Breast epithelium (tissue), 4 donors: ENCODE measurements at regions not wholly inside any gene's neighbourhood (a gene's known extent, or its start where the extent isn't known, plus 50 kb on each side); places are given as distances from the start of the nearest gene placed in this dataset.

Source experiments
- DNase-seq, 2 donors: peaks; one replicate each; pipeline ENCODE4 v3.0.0-alpha.2; 2019; ENCODE audit warnings: low spot score in 2 of 2
- H3K27ac ChIP-seq, 2 donors: fragments of 200-600 bp; sonication (generic) in 1 of 2; one replicate each; pipeline ENCODE4 v1.5.1; 2016 to 2019; ENCODE audit warnings: mild to moderate bottlenecking in 1 of 2
- H3K27me3 ChIP-seq, 2 donors: fragments of 200-600 bp; sonication (generic) in 1 of 2; one replicate each; pipeline versions ENCODE4 v1.5.1 to v1.6.0; 2017 to 2019; ENCODE audit warnings: control low read depth in 1 of 2, mild to moderate bottlenecking in 1 of 2
- H3K36me3 ChIP-seq: fragments of 200-600 bp; one replicate; pipeline ENCODE4 v1.5.1; 2019
- H3K4me1 ChIP-seq, 2 donors: fragments of 200-600 bp; sonication (generic); one replicate each; pipeline ENCODE4 v1.5.1; 2016 to 2019; ENCODE audit warnings: control low read depth in 1 of 2
- H3K4me3 ChIP-seq, 3 donors: fragments of 200-600 bp; sonication (generic); 1 replicate in 2 of 3; 2 replicates in 1 of 3; pipeline ENCODE4 v1.5.1; 2016 to 2019; ENCODE audit warnings: mild to moderate bottlenecking in 3 of 3, moderate library complexity in 2 of 3
- H3K9me3 ChIP-seq, 2 donors: fragments of 200-600 bp; sonication (generic) in 1 of 2; one replicate each; pipeline ENCODE4 v1.5.1; 2016 to 2019; ENCODE audit warnings: control low read depth in 1 of 2
- POLR2A ChIP-seq: fragments of 450-650 bp; IDR thresholded peaks from one replicate; pipeline ENCODE4 v1.6.1; 2016; ENCODE audit warnings: antibody characterized with exemption, mild to moderate bottlenecking, moderate library complexity
- POLR2AphosphoS5 ChIP-seq, 3 donors: sonication (generic); formaldehyde crosslinking; IDR thresholded peaks; one replicate each; pipeline ENCODE4 v1.6.1; 2017; ENCODE audit warnings: antibody characterized with exemption in 3 of 3
- intact Hi-C: fragments of 100-400 bp; cut with DNase I; formaldehyde crosslinking; loops from one replicate; pipeline ENCODE4 v1.15.1; 2023; ENCODE audit warnings: low total_unique reads
- TF ChIP-seq, protein P1 (sequence below), 3 donors: fragments of 450-650 bp; IDR thresholded peaks; one replicate each; pipeline ENCODE4 v1.5.1; 2016 to 2017; ENCODE audit warnings: antibody characterized with exemption in 3 of 3, mild to moderate bottlenecking in 3 of 3, moderate library complexity in 3 of 3

GRCh38 chr5:133898440-133898839 lies 70.0 kb downstream of the C5orf15 start:
- Histone ChIP-seq H3K27me3 (no peaks in the 10 kb centered on the region), H3K4me1 (no peaks in the 10 kb centered on the region), H3K9me3 (no peaks in the 10 kb centered on the region), H3K27ac (no peak overlapping the region), H3K4me3 (no peak overlapping the region), H3K36me3 (no peaks in the 10 kb centered on the region)
- DNase-seq = no peak
- intact Hi-C loops = loop anchor here (5.0 kb wide), 1 partner anchor 1171 kb away; no protein-coding TSS in a partner anchor
- TF ChIP-seq, protein P1, sequence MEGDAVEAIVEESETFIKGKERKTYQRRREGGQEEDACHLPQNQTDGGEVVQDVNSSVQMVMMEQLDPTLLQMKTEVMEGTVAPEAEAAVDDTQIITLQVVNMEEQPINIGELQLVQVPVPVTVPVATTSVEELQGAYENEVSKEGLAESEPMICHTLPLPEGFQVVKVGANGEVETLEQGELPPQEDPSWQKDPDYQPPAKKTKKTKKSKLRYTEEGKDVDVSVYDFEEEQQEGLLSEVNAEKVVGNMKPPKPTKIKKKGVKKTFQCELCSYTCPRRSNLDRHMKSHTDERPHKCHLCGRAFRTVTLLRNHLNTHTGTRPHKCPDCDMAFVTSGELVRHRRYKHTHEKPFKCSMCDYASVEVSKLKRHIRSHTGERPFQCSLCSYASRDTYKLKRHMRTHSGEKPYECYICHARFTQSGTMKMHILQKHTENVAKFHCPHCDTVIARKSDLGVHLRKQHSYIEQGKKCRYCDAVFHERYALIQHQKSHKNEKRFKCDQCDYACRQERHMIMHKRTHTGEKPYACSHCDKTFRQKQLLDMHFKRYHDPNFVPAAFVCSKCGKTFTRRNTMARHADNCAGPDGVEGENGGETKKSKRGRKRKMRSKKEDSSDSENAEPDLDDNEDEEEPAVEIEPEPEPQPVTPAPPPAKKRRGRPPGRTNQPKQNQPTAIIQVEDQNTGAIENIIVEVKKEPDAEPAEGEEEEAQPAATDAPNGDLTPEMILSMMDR (IDR thresholded peaks at IDR 0.05) = no peak
- TF ChIP-seq POLR2A = no peak
- TF ChIP-seq POLR2AphosphoS5 (IDR thresholded peaks at IDR 0.05) = no peak

DNA sequence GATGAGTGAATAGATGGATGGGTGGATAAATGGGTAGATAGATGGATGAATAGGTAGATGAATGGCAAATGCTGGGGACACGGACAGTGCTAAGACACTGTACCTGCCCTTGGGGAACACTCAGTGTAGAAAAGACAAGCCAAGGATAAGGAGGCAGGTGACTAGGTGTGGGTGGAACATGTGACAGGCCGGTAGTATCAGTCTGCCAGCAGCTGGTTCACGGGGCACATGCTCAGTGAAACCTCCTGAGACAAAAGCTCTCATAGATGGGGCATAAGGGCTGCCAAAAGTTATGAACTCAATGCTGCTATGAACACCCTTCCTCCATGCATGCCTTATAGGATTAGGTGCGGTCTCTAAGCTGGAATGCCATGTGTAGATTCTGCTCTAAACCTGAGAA lies 71.0 kb downstream of the C5orf15 start:
- Histone ChIP-seq H3K27me3 (no peaks in the 10 kb centered on the region), H3K36me3 (no peaks in the 10 kb centered on the region), H3K9me3 (no peaks in the 10 kb centered on the region), H3K4me3 (no peak overlapping the region), H3K27ac (no peak overlapping the region), H3K4me1 (no peaks in the 10 kb centered on the region)
- no peak for DNase-seq
- TF ChIP-seq POLR2A = no peak
- TF ChIP-seq, protein P1 (IDR thresholded peaks at IDR 0.05) = no peak
- TF ChIP-seq POLR2AphosphoS5 (IDR thresholded peaks at IDR 0.05) = no peak
- intact Hi-C loops = loop anchor here (5.0 kb wide), 1 partner anchor 1170 kb away; no protein-coding TSS in a partner anchor

DNA sequence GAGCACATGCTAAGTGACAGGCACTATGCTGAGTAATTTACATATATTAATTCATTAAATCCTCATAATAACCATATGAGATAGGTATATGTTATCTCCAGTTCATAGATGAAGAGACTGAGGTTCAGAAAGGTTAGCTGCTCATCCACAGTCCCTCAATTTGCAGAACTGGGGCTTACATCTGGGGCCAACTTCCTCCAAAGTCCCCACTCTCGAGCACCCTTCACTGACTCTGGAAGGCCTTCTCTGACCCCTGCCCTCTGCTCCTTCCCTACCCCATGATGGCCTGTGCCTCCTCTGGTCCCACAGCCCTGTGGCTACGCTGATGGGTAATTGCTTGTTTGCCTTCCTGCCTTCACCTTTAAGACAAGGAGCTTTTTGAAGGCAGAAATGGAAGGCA lies 71.6 kb downstream of the C5orf15 start:
- no peaks in the 10 kb centered on the region for H3K9me3 ChIP-seq
- TF ChIP-seq POLR2A (no peak), POLR2AphosphoS5 (IDR thresholded peaks at IDR 0.05) (no peak)
- TF ChIP-seq, protein P1 (IDR thresholded peaks at IDR 0.05) = no peak
- H3K36me3 ChIP-seq = no peaks in the 10 kb centered on the region
- no peaks in the 10 kb centered on the region for H3K27me3 ChIP-seq
- H3K4me1 ChIP-seq = no peaks in the 10 kb centered on the region
- no peak overlapping the region for H3K4me3 ChIP-seq
- no peak overlapping the region for H3K27ac ChIP-seq
- DNase-seq = no peak
- intact Hi-C loops = loop anchor here (5.0 kb wide), 1 partner anchor 1170 kb away; no protein-coding TSS in a partner anchor

GRCh38 chr5:133895979-133896845 lies 72.2 kb downstream of the C5orf15 start:
- H3K9me3 ChIP-seq = no peaks in the 10 kb centered on the region
- no peaks in the 10 kb centered on the region for H3K36me3 ChIP-seq
- no peaks in the 10 kb centered on the region for H3K4me1 ChIP-seq
- H3K27ac ChIP-seq = no peak overlapping the region
- TF ChIP-seq, protein P1 (IDR thresholded peaks at IDR 0.05) = no peak
- TF ChIP-seq POLR2AphosphoS5 (IDR thresholded peaks at IDR 0.05) = no peak
- intact Hi-C loops = loop anchor here (5.0 kb wide), 1 partner anchor 1169 kb away; no protein-coding TSS in a partner anchor
- H3K4me3 ChIP-seq = no peak overlapping the region
- no peak for DNase-seq
- H3K27me3 ChIP-seq = no peaks in the 10 kb centered on the region

- TF ChIP-seq, protein P1 (IDR thresholded peaks at IDR 0.05) = no peak
- no peak for TF ChIP-seq POLR2AphosphoS5 (IDR thresholded peaks at IDR 0.05)
- no peak for TF ChIP-seq POLR2A
- DNase-seq = no peak
- intact Hi-C loops = no loop called here
- Histone ChIP-seq H3K9me3 (no peaks in the 10 kb centered on the region), H3K36me3 (no peaks in the 10 kb centered on the region), H3K4me3 (no peak overlapping the region), H3K27me3 (no peaks in the 10 kb centered on the region), H3K4me1 (no peaks in the 10 kb centered on the region), H3K27ac (no peak overlapping the region)
Observed at GRCh38 chr5:133894143-133894542, 74.3 kb downstream of the C5orf15 start.
